ENCODE measurements at regions not wholly inside any gene's neighbourhood (a gene's known extent, or its start where the extent isn't known, plus 50 kb on each side); places are given as distances from the start of the nearest gene placed in this dataset.

DNA sequence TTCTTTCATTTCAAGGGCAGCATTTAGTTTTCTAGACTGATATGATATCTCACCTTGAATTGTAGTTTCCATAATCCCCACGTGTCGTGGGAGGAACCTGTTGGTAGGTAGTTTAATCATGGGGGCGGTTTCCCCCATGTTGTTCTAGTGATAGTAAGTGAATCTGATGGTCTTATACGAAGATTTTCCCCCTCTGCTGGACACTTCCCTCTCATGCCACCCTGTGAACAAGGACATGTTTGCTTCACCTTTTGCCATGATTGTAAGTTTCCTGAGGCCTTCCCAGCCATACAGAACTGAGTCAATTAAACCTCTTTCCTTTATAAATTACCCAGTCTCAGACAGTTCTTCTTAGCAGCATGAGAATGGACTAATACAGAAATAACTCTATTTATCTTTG is 851.1 kb upstream of the FAT3 start:
- TF ChIP-seq, protein P1, sequence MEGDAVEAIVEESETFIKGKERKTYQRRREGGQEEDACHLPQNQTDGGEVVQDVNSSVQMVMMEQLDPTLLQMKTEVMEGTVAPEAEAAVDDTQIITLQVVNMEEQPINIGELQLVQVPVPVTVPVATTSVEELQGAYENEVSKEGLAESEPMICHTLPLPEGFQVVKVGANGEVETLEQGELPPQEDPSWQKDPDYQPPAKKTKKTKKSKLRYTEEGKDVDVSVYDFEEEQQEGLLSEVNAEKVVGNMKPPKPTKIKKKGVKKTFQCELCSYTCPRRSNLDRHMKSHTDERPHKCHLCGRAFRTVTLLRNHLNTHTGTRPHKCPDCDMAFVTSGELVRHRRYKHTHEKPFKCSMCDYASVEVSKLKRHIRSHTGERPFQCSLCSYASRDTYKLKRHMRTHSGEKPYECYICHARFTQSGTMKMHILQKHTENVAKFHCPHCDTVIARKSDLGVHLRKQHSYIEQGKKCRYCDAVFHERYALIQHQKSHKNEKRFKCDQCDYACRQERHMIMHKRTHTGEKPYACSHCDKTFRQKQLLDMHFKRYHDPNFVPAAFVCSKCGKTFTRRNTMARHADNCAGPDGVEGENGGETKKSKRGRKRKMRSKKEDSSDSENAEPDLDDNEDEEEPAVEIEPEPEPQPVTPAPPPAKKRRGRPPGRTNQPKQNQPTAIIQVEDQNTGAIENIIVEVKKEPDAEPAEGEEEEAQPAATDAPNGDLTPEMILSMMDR (IDR thresholded peaks at IDR 0.05): no peak
- no peak for TF ChIP-seq EP300 (IDR thresholded peaks at IDR 0.05)
- TF ChIP-seq POLR2A (IDR thresholded peaks at IDR 0.05): no peak
- TF ChIP-seq POLR2AphosphoS5 (IDR thresholded peaks at IDR 0.05): no peak
